ENCODE measurements at regions not wholly inside any gene's neighbourhood (a gene's known extent, or its start where the extent isn't known, plus 50 kb on each side); places are given as distances from the start of the nearest gene placed in this dataset.
A peak's percentile ranks its signal among the peaks of the same experiment; 100 is the strongest.

GRCh38 chr14:105840266-105841021, 314.1 kb downstream of the TMEM121 start:
- DNase-seq (ENCODE audit: low spot score), result no peak

- DNase-seq (ENCODE audit: low spot score), result peak; percentile 86
These were observed 314.9 kb downstream of the TMEM121 start for GRCh38 chr14:105841022-105842009.

- DNase-seq (ENCODE audit: low spot score), result no peak
These were observed 315.7 kb downstream of the TMEM121 start for GRCh38 chr14:105842105-105842504.

- no peak for DNase-seq (ENCODE audit: low spot score)
These were observed 317.2 kb downstream of the TMEM121 start for GRCh38 chr14:105843444-105844046.

GRCh38 chr14:105844047-105844630, 317.8 kb downstream of the TMEM121 start:
- DNase-seq (ENCODE audit: low spot score), result no peak

GRCh38 chr14:105844810-105845724, 318.7 kb downstream of the TMEM121 start:
- DNase-seq (ENCODE audit: low spot score), result no peak

GRCh38 chr14:105845725-105846309, 319.4 kb downstream of the TMEM121 start:
- peak; percentile 85 for DNase-seq (ENCODE audit: low spot score)

- DNase-seq (ENCODE audit: low spot score), result no peak
These were observed 319.9 kb downstream of the TMEM121 start for GRCh38 chr14:105846312-105846711.

- DNase-seq (ENCODE audit: low spot score), result no peak
These were observed 321.0 kb downstream of the TMEM121 start for GRCh38 chr14:105847400-105847799.

- no peak for DNase-seq (ENCODE audit: low spot score)
These were observed 322.2 kb downstream of the TMEM121 start for GRCh38 chr14:105848570-105848969.

- DNase-seq (ENCODE audit: low spot score), result no peak
These were observed 323.7 kb downstream of the TMEM121 start for GRCh38 chr14:105849933-105850626.

- no peak for DNase-seq (ENCODE audit: low spot score)
These were observed 324.6 kb downstream of the TMEM121 start for GRCh38 chr14:105850853-105851581.

GRCh38 chr14:105851716-105852377, 325.5 kb downstream of the TMEM121 start:
- no peak for DNase-seq (ENCODE audit: low spot score)

- DNase-seq (ENCODE audit: low spot score), result no peak
These were observed 326.1 kb downstream of the TMEM121 start for GRCh38 chr14:105852378-105853088.

- DNase-seq (ENCODE audit: low spot score), result peak; percentile 83
These were observed 326.9 kb downstream of the TMEM121 start for GRCh38 chr14:105853089-105853906.

GRCh38 chr14:105853907-105854599, 327.7 kb downstream of the TMEM121 start:
- DNase-seq (ENCODE audit: low spot score), result no peak

Measured in mesenteric fat pad (tissue), 1 donor.